Fibroblast of pulmonary artery (primary cell): ENCODE measurements at regions not wholly inside any gene's neighbourhood (a gene's known extent, or its start where the extent isn't known, plus 50 kb on each side); places are given as distances from the start of the nearest gene placed in this dataset.

Experiments
- DNase-seq: peaks from one replicate; pipeline ENCODE4 v3.0.0-alpha.2; 2010; ENCODE audit warnings: low read depth
- H3K4me3 ChIP-seq: replicated peaks from 2 replicates; pipeline ENCODE4 v1.5.1; 2011; ENCODE audit warnings: low read depth, mild to moderate bottlenecking, control low read depth, low read length, moderate library complexity
- TF ChIP-seq, protein P1 (sequence below): IDR thresholded peaks from 2 replicates; pipeline ENCODE4 v1.5.1; 2011; ENCODE audit warnings: mild to moderate bottlenecking, control low read depth, low read length, inconsistent platforms; ENCODE audit errors: missing control alignments

DNA sequence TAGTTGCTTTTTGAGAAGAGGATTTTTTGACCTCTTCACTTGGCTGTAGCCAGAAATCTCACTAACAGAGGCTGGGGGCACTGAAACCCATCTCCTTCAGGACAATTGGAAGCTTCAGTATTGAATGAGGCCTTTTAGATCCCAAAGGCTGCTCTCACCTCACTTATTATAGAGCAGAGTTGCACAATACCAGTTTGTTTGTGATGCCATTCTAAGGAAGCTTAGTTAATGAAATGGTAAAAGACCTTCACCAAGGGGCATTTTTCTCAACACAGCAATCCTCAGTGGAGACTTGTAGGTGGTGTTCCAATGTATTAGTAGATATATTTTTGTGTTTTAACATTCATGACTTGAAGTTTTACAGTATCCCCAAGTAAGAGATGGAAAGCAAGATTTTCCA is 71.0 kb upstream of the RFX8 start:
- DNase-seq, result no peak
- no peak overlapping the region for H3K4me3 ChIP-seq
- TF ChIP-seq, protein P1, sequence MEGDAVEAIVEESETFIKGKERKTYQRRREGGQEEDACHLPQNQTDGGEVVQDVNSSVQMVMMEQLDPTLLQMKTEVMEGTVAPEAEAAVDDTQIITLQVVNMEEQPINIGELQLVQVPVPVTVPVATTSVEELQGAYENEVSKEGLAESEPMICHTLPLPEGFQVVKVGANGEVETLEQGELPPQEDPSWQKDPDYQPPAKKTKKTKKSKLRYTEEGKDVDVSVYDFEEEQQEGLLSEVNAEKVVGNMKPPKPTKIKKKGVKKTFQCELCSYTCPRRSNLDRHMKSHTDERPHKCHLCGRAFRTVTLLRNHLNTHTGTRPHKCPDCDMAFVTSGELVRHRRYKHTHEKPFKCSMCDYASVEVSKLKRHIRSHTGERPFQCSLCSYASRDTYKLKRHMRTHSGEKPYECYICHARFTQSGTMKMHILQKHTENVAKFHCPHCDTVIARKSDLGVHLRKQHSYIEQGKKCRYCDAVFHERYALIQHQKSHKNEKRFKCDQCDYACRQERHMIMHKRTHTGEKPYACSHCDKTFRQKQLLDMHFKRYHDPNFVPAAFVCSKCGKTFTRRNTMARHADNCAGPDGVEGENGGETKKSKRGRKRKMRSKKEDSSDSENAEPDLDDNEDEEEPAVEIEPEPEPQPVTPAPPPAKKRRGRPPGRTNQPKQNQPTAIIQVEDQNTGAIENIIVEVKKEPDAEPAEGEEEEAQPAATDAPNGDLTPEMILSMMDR, result no peak

DNA sequence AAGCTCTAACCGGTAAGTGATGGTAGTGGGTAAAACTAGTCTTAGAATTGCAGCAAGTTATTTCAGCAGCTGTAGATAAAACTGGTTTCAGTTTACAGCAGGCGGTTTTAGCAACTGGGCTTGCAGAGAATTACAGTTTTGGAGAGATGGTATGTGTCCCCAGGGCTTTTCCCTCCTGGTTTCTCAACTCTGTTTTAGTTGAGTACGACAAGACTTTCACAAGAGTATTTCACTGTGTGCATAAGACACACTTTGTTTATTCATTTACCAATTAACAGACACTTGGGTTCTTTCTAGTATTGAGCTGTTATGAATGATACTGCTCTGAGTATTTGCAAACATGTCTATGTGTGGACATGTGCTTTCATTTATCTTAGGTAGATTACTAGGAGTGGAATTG is 65.6 kb upstream of the RFX8 start:
- TF ChIP-seq, protein P1, result no peak
- no peak overlapping the region for H3K4me3 ChIP-seq
- DNase-seq, result peak; percentile 67

DNA sequence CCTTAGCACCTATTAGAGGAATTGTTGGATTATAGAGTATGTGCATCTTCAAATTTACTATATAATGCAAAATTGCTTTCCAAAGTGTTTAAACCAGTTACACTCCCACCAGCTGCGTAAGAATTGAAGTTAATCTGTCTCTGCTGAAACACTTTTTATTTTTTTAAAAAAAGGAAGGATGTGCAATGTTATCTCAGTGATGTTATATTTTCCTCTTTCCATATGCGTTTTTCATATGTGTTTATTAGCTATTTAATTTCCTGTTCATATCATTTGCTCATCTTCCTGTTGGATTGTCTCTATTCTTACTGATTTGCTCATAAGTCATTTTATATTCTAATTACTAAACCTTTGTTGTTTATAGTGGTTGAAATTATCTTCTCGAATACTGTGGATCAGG is 63.2 kb upstream of the RFX8 start:
- TF ChIP-seq, protein P1, result no peak
- DNase-seq, result no peak
- no peak overlapping the region for H3K4me3 ChIP-seq

DNA sequence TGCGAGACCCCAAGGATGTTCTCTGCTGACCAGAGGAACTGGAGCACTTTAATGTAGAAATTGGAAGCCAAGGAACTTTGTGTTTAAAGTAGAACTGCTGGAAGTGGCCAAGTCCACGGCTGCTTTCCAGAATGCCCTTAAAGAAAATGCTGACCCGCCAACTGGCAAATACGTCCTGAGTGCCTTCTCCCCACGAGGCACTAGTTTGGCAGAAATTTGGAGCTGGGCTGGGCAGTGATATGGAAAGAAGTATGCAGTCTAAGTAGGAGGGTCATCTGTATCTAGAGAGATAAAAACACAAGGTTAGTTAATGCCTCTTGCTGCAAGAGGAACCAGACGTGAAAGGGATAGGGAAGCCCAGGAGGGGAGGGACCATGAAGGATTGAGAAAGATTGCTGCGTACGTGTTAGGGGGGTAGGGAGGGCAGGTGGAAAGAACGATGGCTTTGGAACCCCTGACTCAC is 59.3 kb upstream of the RFX8 start:
- TF ChIP-seq, protein P1, result no peak
- no peak for DNase-seq
- H3K4me3 ChIP-seq, result no peak overlapping the region

DNA sequence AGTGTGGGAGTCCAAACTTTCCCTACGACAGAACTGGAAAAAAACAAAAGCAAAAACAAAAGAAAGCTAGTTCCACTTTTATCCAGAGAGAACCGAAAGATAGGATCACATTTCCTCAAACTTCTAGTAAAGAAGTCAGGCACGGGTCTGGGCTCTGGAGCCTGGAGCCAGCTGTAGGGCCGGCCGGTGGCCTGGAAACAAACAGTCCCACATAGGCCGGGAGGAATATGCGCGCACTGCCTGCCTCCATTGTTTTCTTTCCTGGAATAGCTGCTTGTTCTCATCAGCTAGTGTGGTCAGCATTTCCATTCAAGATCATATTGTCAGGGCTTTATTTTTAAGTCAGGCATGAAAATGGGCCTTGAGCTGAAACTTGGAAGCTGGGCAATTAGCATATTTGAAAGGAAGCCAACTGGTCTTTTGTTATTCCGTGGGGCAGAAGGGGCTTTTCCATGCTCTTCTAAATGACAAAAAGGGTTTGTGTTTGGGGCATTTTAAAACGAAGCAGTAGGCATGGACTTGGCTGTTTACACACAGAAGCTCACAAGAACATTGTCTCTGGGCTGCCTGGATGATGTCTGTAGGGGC is 58.7 kb upstream of the RFX8 start:
- DNase-seq, result peak; percentile 24
- TF ChIP-seq, protein P1, result no peak
- H3K4me3 ChIP-seq, result no peak overlapping the region

DNA sequence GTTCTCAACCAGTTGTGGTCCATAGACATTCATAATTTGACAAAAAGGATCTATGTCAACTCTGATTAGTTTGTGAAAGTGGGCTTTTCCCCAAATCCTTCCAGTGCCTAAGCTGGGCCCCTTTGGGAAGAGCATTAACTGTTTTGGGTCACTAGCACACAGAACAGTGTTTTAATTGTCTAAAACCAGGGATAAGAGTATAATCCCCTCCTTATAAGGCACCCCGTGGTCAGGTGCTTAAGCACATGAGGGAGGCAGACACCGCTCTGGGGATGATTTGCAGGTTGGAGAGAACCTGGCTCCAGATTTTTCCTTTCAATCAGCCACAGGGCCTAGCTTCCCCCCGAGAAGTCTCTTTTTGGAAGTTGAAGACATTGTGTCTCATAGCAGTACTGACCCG is 53.6 kb upstream of the RFX8 start:
- no peak for DNase-seq
- TF ChIP-seq, protein P1, result no peak

DNA sequence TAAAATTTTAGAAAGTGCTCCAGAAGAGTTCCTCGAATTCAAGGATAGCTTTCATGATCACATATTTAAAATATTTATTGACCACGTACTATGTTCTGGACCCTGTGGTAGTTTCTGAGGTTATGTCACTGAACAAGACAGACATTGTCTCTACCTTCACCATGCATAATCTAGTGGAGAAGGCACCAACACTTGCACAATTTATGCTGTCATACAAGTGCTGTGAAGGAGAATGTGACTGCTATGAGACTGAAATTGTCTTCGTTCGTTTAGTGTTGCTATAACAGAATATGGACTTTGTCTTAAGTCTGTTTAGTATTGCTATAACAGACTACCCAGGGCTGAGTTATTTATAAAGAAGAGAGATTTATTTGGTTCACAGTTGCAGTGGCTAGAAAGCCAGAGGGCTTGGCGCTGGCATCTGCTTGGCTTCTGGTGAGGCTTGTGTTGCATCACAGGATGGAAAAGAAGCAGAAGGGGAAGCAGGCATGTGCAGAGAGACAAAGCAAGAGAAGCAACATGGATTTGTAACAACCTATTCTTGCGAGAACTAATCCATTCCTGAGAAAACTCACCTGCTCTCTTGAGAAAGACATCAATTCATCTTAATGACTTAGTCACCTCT is 50.0 kb upstream of the RFX8 start:
- TF ChIP-seq, protein P1, result no peak
- H3K4me3 ChIP-seq, result no peak overlapping the region
- DNase-seq, result peak; percentile 35

More for the DNA sequence above, 53.6 kb upstream of the RFX8 start:
- no peak overlapping the region for H3K4me3 ChIP-seq
